ENCODE measurements at regions not wholly inside any gene's neighbourhood (a gene's known extent, or its start where the extent isn't known, plus 50 kb on each side); places are given as distances from the start of the nearest gene placed in this dataset.

- DNase-seq = no peak
- no peak for FAIRE-seq
- no peaks in the 10 kb centered on the region for H3K9me3 ChIP-seq
- TF ChIP-seq CTCF (IDR thresholded peaks at IDR 0.05) = no peak
- intact Hi-C loops (cut with DNase I) = no loop called here
- H3K4me1 ChIP-seq = no peaks in the 10 kb centered on the region
- H3K36me3 ChIP-seq = no peaks in the 10 kb centered on the region
- peaks cover 0 to 5% (median 0%) of the 10 kb centered on the region in 4 donors for H3K27me3 ChIP-seq
- ATAC-seq = no peak
- no peak overlapping the region for H3K27ac ChIP-seq
- 84 to 87% methylated on average over 9 of the region's 9 CpGs for WGBS, 2 donors
- no peak overlapping the region for H3K4me3 ChIP-seq
Observed at GRCh38 chr10:123269017-123269552, 114.9 kb downstream of the BUB3 start.

- H3K27me3 ChIP-seq = peaks cover 0 to 8% (median 0%) of the 10 kb centered on the region in 4 donors
- intact Hi-C loops (cut with DNase I) = no loop called here
- ATAC-seq = no peak
- TF ChIP-seq CTCF (IDR thresholded peaks at IDR 0.05) = no peak
- DNase-seq = no peak
- FAIRE-seq = no peak
- no peaks in the 10 kb centered on the region for H3K9me3 ChIP-seq
- H3K27ac ChIP-seq = no peak overlapping the region
- no peak overlapping the region for H3K4me3 ChIP-seq
- H3K4me1 ChIP-seq = no peaks in the 10 kb centered on the region
- no peaks in the 10 kb centered on the region for H3K36me3 ChIP-seq
- 55 to 66% methylated on average over 2 of the region's 2 CpGs for WGBS, 2 donors
Observed at GRCh38 chr10:123269675-123270074, 115.5 kb downstream of the BUB3 start.

- peaks cover 0 to 8% (median 0%) of the 10 kb centered on the region in 4 donors for H3K27me3 ChIP-seq
- no peaks in the 10 kb centered on the region for H3K36me3 ChIP-seq
- WGBS, 2 donors = 70 to 89% methylated on average over 2 of the region's 2 CpGs
- no peak for TF ChIP-seq CTCF (IDR thresholded peaks at IDR 0.05)
- no peaks in the 10 kb centered on the region for H3K4me1 ChIP-seq
- no peak for DNase-seq
- FAIRE-seq = no peak
- H3K4me3 ChIP-seq = no peak overlapping the region
- H3K27ac ChIP-seq = no peak overlapping the region
- intact Hi-C loops (cut with DNase I) = no loop called here
- H3K9me3 ChIP-seq = no peaks in the 10 kb centered on the region
- ATAC-seq = no peak
Observed at GRCh38 chr10:123270221-123270620, 116.0 kb downstream of the BUB3 start.

GRCh38 chr10:123270806-123271205 lies 116.6 kb downstream of the BUB3 start:
- Histone ChIP-seq H3K9me3 (no peaks in the 10 kb centered on the region), H3K27me3 (peaks cover 0 to 10% (median 0%) of the 10 kb centered on the region in 4 donors), H3K27ac (no peak overlapping the region), H3K4me3 (no peak overlapping the region), H3K4me1 (no peaks in the 10 kb centered on the region), H3K36me3 (no peaks in the 10 kb centered on the region)
- 92 to 95% methylated on average over 4 of the region's 4 CpGs for WGBS, 2 donors
- TF ChIP-seq CTCF (IDR thresholded peaks at IDR 0.05) = no peak
- no peak for DNase-seq
- intact Hi-C loops (cut with DNase I) = no loop called here
- no peak for ATAC-seq
- no peak for FAIRE-seq

GRCh38 chr10:123272171-123272570 lies 118.0 kb downstream of the BUB3 start:
- intact Hi-C loops (cut with DNase I) = no loop called here
- ATAC-seq = no peak
- Histone ChIP-seq H3K27ac (no peak overlapping the region), H3K4me1 (no peaks in the 10 kb centered on the region), H3K36me3 (no peaks in the 10 kb centered on the region), H3K4me3 (no peak overlapping the region), H3K9me3 (no peaks in the 10 kb centered on the region), H3K27me3 (peaks cover 0 to 10% (median 0%) of the 10 kb centered on the region in 4 donors)
- DNase-seq = no peak
- 72 to 85% methylated on average over 4 of the region's 4 CpGs for WGBS, 2 donors
- FAIRE-seq = no peak
- no peak for TF ChIP-seq CTCF (IDR thresholded peaks at IDR 0.05)

Measured in pancreas (tissue), 10 donors.